ENCODE measurements at regions not wholly inside any gene's neighbourhood (a gene's known extent, or its start where the extent isn't known, plus 50 kb on each side); places are given as distances from the start of the nearest gene placed in this dataset.
"Not testable (repeated sequence)": the region's sequence is repeated elsewhere in the genome, so short reads cannot be mapped to it uniquely, and the experiment has no call there.

- not testable (repeated sequence) for DNase-seq
These were observed 1265.9 kb upstream of the PCDH10 start for GRCh38 chr4:131883181-131883580.

- DNase-seq = not testable (repeated sequence)
These were observed 1223.4 kb upstream of the PCDH10 start for GRCh38 chr4:131925662-131926061.

- not testable (repeated sequence) for DNase-seq
These were observed 1181.4 kb upstream of the PCDH10 start for GRCh38 chr4:131967646-131968045.

GRCh38 chr4:131974730-131975129 is 1174.4 kb upstream of the PCDH10 start:
- no peak for DNase-seq

GRCh38 chr4:131975276-131976132 is 1173.6 kb upstream of the PCDH10 start:
- DNase-seq = not testable (repeated sequence)

- DNase-seq = peak; percentile 24
These were observed 1172.7 kb upstream of the PCDH10 start for GRCh38 chr4:131976133-131977002.

GRCh38 chr4:131978120-131978519 is 1171.0 kb upstream of the PCDH10 start:
- no peak for DNase-seq

- DNase-seq = no peak
These were observed 1159.5 kb upstream of the PCDH10 start for GRCh38 chr4:131989576-131989975.

- no peak for DNase-seq
These were observed 1147.6 kb upstream of the PCDH10 start for GRCh38 chr4:132001542-132001941.

GRCh38 chr4:132003593-132003992 is 1145.5 kb upstream of the PCDH10 start:
- DNase-seq = no peak

GRCh38 chr4:132015321-132015720 is 1133.8 kb upstream of the PCDH10 start:
- no peak for DNase-seq

- DNase-seq = no peak
These were observed 1132.3 kb upstream of the PCDH10 start for GRCh38 chr4:132016703-132017350.

GRCh38 chr4:132026166-132026565 is 1122.9 kb upstream of the PCDH10 start:
- no peak for DNase-seq

GRCh38 chr4:132026816-132027215 is 1122.3 kb upstream of the PCDH10 start:
- DNase-seq = no peak

- DNase-seq = no peak
These were observed 1092.6 kb upstream of the PCDH10 start for GRCh38 chr4:132056496-132056895.

- no peak for DNase-seq
These were observed 1089.9 kb upstream of the PCDH10 start for GRCh38 chr4:132059227-132059626.

GRCh38 chr4:132062611-132063239 is 1086.4 kb upstream of the PCDH10 start:
- DNase-seq = no peak

- DNase-seq = no peak
These were observed 1085.3 kb upstream of the PCDH10 start for GRCh38 chr4:132063829-132064228.

GRCh38 chr4:132065940-132066495 is 1083.1 kb upstream of the PCDH10 start:
- no peak for DNase-seq

- no peak for DNase-seq
These were observed 1077.3 kb upstream of the PCDH10 start for GRCh38 chr4:132071815-132072214.

- no peak for DNase-seq
These were observed 1072.3 kb upstream of the PCDH10 start for GRCh38 chr4:132076829-132077228.

GRCh38 chr4:132085105-132085504 is 1064.0 kb upstream of the PCDH10 start:
- no peak for DNase-seq

Data from activated T-cell treated with anti-CD3 and anti-CD28 coated beads, Interleukin-2, amount 50 U/mL, for 1 hour (primary cell).